Activated T-helper 17 cell treated with anti-CD3 and anti-CD28 coated beads, Interleukin-2, amount 50 U/mL, for 72 hours (primary cell): ENCODE measurements at regions not wholly inside any gene's neighbourhood (a gene's known extent, or its start where the extent isn't known, plus 50 kb on each side); places are given as distances from the start of the nearest gene placed in this dataset.
"Not testable (repeated sequence)": the region's sequence is repeated elsewhere in the genome, so short reads cannot be mapped to it uniquely, and the experiment has no call there.

Experiments
- ATAC-seq: fragments of 150-1000 bp; cut with Tn5 transposase; replicated peaks from 2 replicates; pipeline ENCODE4 v1.10.0; 2021; ENCODE audit warnings: mild to moderate bottlenecking, moderate library complexity
- H3K27ac Mint-ChIP-seq: one replicate; pipeline ENCODE4 v1.8.0; 2022; ENCODE audit warnings: mixed read lengths
- H3K27me3 Mint-ChIP-seq: one replicate; pipeline ENCODE4 v1.8.0; 2022; ENCODE audit warnings: mixed read lengths
- H3K36me3 Mint-ChIP-seq: one replicate; pipeline ENCODE4 v1.8.0; 2022; ENCODE audit warnings: low read depth, mild to moderate bottlenecking, mixed read lengths
- H3K4me1 Mint-ChIP-seq: one replicate; pipeline ENCODE4 v1.8.0; 2022; ENCODE audit warnings: mixed read lengths
- H3K4me3 Mint-ChIP-seq: one replicate; pipeline ENCODE4 v1.8.0; 2022; ENCODE audit warnings: mild to moderate bottlenecking, mixed read lengths
- H3K9me3 Mint-ChIP-seq: one replicate; pipeline ENCODE4 v1.8.0; 2022; ENCODE audit warnings: mixed read lengths

DNA sequence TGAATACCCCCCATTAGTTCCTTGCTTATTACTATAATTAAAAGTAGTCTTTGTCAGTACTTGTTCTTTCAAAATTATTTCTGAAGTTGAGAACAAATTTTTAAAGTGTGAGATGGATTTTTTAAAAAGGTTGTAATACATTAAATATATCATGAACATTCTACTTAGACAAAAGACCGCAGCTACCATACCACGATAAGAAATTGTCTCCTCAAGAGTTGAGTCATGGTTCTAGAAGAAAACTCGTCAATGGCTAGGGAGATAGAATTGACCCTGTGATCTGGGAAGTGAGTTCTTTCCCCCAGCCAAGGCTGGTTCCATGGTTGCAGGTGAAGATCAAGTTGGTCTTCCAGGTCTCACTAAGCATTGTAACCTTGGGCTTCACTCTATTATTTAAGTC, 67.8 kb upstream of the ACYP2 start:
- H3K27ac Mint-ChIP-seq: no peak overlapping the region
- H3K4me3 Mint-ChIP-seq: peak overlapping the region; percentile 7
- H3K4me1 Mint-ChIP-seq: no peaks in the 10 kb centered on the region
- H3K27me3 Mint-ChIP-seq: no peaks in the 10 kb centered on the region
- ATAC-seq: no peak
- H3K9me3 Mint-ChIP-seq: peaks cover 4% of the 10 kb centered on the region
- H3K36me3 Mint-ChIP-seq: peaks cover 6% of the 10 kb centered on the region

DNA sequence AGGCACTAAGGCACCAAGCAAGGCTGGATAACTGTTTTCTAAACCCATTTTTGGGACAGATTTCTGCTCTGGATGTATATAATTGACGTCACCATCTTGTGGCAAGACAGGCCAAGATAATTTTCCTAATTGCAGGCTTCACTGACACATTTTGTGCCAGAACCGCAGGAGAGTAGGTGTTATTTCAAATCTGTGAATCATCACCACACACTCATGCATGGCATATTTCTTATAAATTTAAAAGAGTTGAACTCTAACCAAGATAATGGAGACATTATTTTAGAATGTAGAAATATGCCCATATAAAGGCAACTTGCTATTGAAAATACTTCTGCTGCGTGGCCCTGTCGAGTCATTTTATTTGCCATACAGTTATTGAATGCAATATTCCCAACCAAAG, 68.3 kb upstream of the ACYP2 start:
- no peaks in the 10 kb centered on the region for H3K27me3 Mint-ChIP-seq
- H3K36me3 Mint-ChIP-seq: peaks cover 6% of the 10 kb centered on the region
- H3K4me3 Mint-ChIP-seq: peak overlapping the region; percentile 7
- H3K27ac Mint-ChIP-seq: no peak overlapping the region
- H3K9me3 Mint-ChIP-seq: peaks cover 4% of the 10 kb centered on the region
- no peaks in the 10 kb centered on the region for H3K4me1 Mint-ChIP-seq
- peak; percentile 81 for ATAC-seq

DNA sequence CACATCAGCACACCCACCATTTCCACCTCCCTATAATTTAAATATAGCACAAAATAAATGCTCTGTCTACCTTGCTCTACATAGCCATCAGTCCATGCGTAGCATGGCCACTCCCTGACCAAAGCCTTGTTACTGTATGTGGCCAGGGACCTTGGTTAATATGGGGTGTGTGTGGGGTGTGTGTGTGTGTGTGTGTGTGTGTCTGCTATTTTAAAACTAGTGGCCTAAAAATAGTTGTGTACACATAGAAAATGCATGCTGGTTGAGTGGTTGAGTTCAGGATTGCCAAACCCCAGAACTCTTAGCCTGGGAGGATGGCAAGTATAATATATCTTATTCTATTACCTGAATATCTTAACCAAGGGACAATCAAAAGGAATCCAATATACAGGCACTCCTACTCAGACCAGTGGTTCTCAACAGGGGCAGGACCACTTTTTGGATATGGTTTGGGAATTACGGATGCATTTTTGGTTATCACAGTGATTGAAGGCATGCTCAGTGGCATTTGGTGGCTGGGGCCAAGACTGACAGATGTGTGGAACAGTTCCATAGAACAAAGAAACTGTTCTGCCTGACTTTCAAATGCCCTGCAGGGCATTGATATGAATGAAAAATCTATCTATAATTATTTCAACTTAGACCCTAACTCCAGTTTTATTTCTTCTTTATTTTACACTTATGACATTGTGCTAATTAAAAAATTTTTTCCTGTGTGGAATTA, 72.3 kb upstream of the PSME4 start:
- H3K27me3 Mint-ChIP-seq: no peaks in the 10 kb centered on the region
- H3K4me3 Mint-ChIP-seq: no peak overlapping the region
- no peak for ATAC-seq
- no peaks in the 10 kb centered on the region for H3K36me3 Mint-ChIP-seq
- H3K4me1 Mint-ChIP-seq: peaks cover 4% of the 10 kb centered on the region
- peaks cover 4% of the 10 kb centered on the region for H3K9me3 Mint-ChIP-seq
- H3K27ac Mint-ChIP-seq: no peak overlapping the region

DNA sequence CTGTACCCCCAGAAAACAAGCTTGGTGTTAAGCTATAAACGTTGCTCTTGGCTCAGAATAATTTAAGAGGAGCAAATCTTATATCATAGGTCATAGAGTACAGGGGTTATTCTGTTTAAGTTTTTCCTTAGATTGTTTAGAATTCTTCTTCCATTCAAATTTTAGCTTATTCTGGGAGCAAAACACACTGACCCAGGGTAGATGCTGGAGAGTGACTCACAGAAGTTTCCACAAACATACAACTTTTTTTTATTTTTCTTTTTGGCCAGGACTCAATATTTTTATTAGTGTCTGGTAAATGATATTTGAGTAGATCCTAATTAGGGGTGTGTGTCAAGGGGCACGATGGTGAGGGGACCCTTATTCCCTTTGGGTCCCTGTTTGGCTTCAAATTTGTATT, 71.5 kb upstream of the PSME4 start:
- Mint-ChIP-seq H3K9me3 (peaks cover 4% of the 10 kb centered on the region), H3K27ac (no peak overlapping the region), H3K4me1 (peaks cover 4% of the 10 kb centered on the region), H3K27me3 (no peaks in the 10 kb centered on the region), H3K4me3 (no peak overlapping the region), H3K36me3 (no peaks in the 10 kb centered on the region)
- no peak for ATAC-seq

DNA sequence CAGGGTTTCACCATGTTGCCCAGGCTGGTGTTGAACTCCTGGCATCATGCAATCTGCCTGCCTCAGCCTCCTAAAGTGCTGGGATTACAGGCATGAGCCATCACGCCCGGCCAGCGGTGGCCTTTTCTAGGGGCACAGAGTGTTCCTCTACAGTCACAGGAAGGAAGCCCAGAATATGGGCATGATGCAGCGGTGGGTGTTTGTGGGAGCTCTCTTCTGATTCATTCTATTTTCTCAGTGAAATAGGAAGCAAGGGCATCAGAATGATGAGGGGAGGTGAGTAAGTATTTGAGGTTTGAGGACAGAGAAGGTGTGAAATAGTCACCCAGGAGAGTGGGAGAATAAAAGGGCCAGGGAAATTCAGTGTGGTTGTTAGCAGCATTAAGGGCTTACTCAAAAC, 70.3 kb upstream of the PSME4 start:
- H3K4me3 Mint-ChIP-seq: no peak overlapping the region
- peak; percentile 98 for ATAC-seq
- H3K27ac Mint-ChIP-seq: no peak overlapping the region
- H3K4me1 Mint-ChIP-seq: peaks cover 4% of the 10 kb centered on the region
- H3K27me3 Mint-ChIP-seq: no peaks in the 10 kb centered on the region
- H3K9me3 Mint-ChIP-seq: peaks cover 4% of the 10 kb centered on the region
- no peaks in the 10 kb centered on the region for H3K36me3 Mint-ChIP-seq

DNA sequence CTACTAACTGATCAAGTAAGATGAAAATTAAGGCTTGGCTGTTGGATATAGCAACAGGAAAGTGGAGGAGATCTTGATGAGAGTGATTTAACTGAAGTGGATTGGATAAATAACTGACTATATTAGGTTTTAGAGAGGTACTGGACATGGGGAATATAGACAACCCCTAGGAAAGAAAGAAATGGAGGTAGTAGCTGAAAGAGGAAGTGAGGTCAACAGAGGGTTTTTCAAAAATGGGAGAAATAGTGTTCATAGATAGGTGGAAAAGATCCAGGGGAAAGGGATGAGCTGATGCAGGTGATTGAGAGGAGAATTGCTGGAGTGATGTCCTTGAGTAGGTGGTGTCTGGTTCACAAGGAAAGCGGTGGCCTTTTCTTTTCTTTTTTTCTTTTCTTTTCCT, 69.9 kb upstream of the PSME4 start:
- no peak overlapping the region for H3K4me3 Mint-ChIP-seq
- H3K27ac Mint-ChIP-seq: no peak overlapping the region
- H3K36me3 Mint-ChIP-seq: no peaks in the 10 kb centered on the region
- peaks cover 4% of the 10 kb centered on the region for H3K9me3 Mint-ChIP-seq
- H3K4me1 Mint-ChIP-seq: peaks cover 4% of the 10 kb centered on the region
- H3K27me3 Mint-ChIP-seq: no peaks in the 10 kb centered on the region
- ATAC-seq: no peak

DNA sequence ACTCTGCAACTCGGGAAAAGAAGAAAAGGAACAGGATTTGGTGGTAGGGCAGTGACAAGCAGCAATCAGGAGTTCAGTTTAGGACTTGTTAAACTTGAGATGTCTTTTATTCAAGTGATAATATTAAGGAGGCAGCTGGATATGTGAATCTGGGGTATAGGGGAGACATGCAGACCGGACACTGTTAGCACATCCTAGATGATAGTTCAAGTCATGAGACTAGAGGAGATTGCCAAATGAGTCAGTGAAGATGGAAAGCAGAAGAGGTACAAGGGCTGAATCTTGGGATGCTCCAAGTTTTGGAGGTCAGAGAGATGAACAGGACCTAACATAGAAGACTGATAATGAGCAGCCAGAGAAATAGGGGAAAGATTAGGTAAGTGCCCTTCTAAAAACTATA, 69.5 kb upstream of the PSME4 start:
- H3K27me3 Mint-ChIP-seq: no peaks in the 10 kb centered on the region
- ATAC-seq: no peak
- H3K36me3 Mint-ChIP-seq: no peaks in the 10 kb centered on the region

DNA sequence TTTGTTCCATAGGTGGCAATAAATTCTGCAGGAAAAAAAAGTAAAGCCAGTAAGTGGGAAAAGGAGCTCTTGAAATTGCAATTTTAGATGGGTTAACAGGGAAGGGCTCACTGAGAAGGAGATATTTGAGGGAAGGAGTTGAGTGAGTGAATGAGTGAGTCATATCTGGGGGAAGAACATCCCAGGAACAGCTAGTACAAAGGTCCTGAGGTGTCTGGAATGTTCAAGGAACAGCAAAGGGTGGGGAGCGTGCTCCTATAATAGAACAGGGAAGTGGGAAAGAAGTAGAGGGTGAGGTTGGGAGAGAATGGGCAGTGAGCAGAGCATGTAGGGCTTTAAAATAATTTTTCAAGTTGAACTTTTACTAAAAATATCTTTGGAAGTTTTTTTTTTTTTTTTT, 68.0 kb upstream of the PSME4 start:
- no peak overlapping the region for H3K27ac Mint-ChIP-seq
- no peaks in the 10 kb centered on the region for H3K27me3 Mint-ChIP-seq
- H3K4me1 Mint-ChIP-seq: peaks cover 4% of the 10 kb centered on the region
- ATAC-seq: no peak
- H3K4me3 Mint-ChIP-seq: no peak overlapping the region
- no peaks in the 10 kb centered on the region for H3K9me3 Mint-ChIP-seq
- no peaks in the 10 kb centered on the region for H3K36me3 Mint-ChIP-seq

More for the DNA sequence above, 69.5 kb upstream of the PSME4 start:
- Mint-ChIP-seq H3K4me1 (peaks cover 4% of the 10 kb centered on the region), H3K27ac (no peak overlapping the region), H3K4me3 (no peak overlapping the region), H3K9me3 (peaks cover 3% of the 10 kb centered on the region)

DNA sequence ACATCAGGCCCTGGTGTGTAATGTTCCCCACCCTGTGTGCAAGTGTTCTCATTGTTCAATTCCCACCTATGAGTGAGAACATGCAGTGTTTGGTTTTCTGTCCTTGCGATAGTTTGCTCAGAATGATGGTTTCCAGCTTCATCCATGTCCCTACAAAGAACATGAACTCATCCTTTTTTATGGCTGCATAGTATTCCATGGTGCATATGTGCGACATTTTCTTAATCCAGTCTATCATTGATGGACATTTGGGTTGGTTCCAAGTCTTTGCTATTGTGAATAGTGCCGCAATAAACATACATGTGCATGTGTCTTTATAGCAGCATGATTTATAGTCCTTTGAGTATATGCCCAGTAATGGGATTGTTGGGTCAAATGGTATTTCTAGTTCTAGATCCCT, 60.5 kb upstream of the PSME4 start:
- H3K4me1 Mint-ChIP-seq, ATAC-seq, H3K36me3 Mint-ChIP-seq, H3K4me3 Mint-ChIP-seq, H3K9me3 Mint-ChIP-seq, H3K27ac Mint-ChIP-seq, H3K27me3 Mint-ChIP-seq: not testable (repeated sequence)

DNA sequence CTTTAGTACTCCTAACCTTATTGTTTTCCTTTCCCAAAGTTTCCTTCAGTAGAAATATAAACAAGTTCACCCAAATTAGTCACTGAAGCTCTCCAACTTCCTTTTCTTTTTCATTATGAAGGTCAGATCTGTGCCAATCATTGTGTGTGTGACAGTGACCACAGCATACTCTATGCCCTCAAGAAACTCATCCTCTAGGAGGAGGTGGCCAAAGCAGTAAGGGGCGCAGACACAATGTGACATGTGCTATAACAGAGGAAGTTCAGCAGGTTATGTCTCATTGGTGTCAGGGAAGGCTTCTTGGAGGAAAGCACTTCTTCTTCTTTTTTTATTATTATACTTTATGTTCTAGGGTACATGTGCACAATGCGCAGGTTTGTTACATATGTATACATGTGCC, 60.0 kb upstream of the PSME4 start:
- ATAC-seq: no peak
- Mint-ChIP-seq H3K9me3 (no peaks in the 10 kb centered on the region), H3K4me3 (no peak overlapping the region), H3K27me3 (no peaks in the 10 kb centered on the region), H3K4me1 (peaks cover 5% of the 10 kb centered on the region), H3K27ac (no peak overlapping the region), H3K36me3 (no peaks in the 10 kb centered on the region)

DNA sequence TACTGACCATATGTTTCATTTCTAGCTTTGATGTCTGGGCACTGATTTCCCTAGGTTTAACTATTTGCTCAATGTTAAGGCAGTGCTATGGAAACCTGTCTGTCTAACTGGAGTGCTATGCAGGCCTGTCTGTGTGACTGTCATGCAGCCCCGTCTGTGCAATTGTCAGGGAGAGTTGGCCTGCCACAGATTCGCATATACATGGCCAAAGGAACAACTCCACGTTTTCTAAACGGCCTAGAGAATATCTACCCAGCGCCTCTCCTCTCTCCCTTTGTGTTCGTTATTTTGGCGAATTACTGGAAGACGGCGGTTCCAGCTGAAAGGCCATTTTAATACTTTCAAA, 59.6 kb upstream of the PSME4 start:
- H3K27ac Mint-ChIP-seq: no peak overlapping the region
- no peaks in the 10 kb centered on the region for H3K9me3 Mint-ChIP-seq
- no peak for ATAC-seq
- H3K36me3 Mint-ChIP-seq: no peaks in the 10 kb centered on the region
- no peaks in the 10 kb centered on the region for H3K27me3 Mint-ChIP-seq
- H3K4me3 Mint-ChIP-seq: no peak overlapping the region
- H3K4me1 Mint-ChIP-seq: peaks cover 5% of the 10 kb centered on the region

DNA sequence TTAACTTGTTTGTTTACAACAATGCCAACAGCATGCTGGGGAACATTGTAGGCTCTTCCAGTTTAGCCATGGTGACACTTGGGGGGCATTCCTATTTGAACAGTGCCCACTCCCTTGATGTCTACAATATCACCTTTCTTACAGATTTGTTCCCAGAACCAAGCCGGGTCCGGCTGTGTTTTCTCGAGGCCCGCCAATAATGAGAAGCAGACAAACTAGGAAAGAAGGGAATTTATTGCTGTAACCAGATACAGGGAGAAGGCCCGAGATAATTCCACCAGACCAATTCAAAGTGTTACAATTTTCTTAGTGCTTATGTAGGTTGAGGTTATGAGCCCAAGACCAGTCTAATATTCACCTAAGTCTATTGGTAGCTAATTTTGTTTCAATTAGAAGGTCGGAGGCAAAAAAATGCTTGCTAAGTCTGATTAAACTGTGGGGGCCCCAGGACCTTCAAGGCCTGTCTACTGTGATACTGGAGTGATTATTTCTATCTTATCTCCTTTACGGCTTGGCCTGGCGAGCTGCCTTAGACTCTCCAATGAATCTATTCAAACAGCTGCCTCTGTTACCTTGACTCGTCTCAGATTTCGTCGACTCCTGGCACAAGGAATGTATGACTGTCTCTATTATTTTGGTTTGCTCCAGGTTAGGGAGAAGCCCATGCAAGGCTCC, 59.1 kb upstream of the PSME4 start:
- ATAC-seq: no peak
- H3K36me3 Mint-ChIP-seq: no peaks in the 10 kb centered on the region
- no peaks in the 10 kb centered on the region for H3K27me3 Mint-ChIP-seq
- no peak overlapping the region for H3K27ac Mint-ChIP-seq
- H3K9me3 Mint-ChIP-seq: no peaks in the 10 kb centered on the region
- peaks cover 5% of the 10 kb centered on the region for H3K4me1 Mint-ChIP-seq
- no peak overlapping the region for H3K4me3 Mint-ChIP-seq

DNA sequence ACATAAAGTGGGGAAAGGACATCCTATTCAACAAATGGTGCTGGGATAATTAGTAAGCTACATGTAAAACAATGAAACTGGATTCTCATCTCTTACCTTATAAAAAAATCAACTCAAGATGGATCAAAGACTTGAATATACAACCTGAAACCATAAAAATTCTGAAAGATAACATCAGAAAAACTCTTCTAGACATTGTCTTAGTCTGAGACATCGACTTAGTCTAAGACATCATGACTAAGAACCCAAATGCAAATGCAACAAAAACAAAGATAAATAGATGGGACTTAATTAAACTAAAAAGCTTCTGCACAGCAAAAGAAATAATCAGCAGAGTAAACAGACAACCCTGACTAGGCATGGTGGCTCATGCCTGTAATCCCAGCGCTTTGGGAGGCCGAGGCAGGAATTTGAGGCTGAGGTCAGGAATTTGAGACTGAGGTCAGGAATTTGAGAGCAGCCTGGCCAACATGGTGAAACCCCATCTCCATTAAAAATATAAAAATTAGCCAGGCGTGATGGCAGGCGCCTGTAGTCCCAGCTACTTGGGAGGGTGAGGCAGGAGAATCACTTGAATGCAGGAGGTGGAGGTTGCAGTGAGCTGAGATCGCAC, 54.8 kb upstream of the PSME4 start:
- not testable (repeated sequence) for H3K9me3 Mint-ChIP-seq, ATAC-seq

DNA sequence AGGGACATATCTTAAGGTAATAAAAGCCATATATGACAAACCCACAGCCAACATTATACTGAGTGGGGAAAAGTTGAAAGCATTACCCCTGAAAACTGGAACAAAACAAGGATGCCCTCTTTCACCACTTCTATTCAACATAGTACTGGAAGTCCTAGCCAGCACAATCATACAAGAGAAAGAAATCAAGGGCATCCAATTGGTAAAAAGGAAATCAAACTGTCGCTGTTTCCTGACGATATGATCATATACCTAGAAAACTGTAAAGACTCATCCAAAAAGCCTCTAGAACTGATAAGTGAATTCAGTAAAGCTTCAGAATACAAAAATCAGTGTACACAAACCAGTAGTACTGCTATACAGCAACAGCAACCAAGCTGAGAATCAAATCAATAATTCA, 53.8 kb upstream of the PSME4 start:
- Mint-ChIP-seq H3K27ac (no peak overlapping the region), H3K9me3 (peaks cover 5% of the 10 kb centered on the region), H3K36me3 (no peaks in the 10 kb centered on the region), H3K27me3 (no peaks in the 10 kb centered on the region), H3K4me3 (no peak overlapping the region), H3K4me1 (peaks cover 5% of the 10 kb centered on the region)
- no peak for ATAC-seq

More for the DNA sequence above, 54.8 kb upstream of the PSME4 start:
- H3K4me1 Mint-ChIP-seq, H3K4me3 Mint-ChIP-seq, H3K36me3 Mint-ChIP-seq, H3K27me3 Mint-ChIP-seq, H3K27ac Mint-ChIP-seq: not testable (repeated sequence)

DNA sequence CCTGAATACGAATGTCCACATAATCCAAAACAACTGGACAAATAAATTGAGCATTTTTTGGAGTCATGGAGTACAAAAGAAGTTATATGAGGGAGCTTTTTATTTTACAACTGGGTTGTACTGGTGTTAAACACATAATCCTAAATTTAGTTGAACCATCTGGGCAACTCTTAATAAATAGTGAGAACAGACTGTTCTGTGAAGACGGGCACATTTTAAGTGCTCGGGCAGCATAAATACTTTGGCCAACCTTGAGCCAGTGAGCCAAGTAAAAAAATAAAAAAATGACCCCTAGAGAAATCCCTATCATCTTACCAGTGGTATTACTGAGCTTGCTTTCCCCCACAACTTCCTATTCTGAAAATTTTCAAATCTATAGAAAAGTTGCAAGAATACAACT, 50.9 kb upstream of the PSME4 start:
- H3K4me3 Mint-ChIP-seq: no peak overlapping the region
- H3K27ac Mint-ChIP-seq: no peak overlapping the region
- H3K4me1 Mint-ChIP-seq: no peaks in the 10 kb centered on the region
- no peaks in the 10 kb centered on the region for H3K27me3 Mint-ChIP-seq
- H3K9me3 Mint-ChIP-seq: peaks cover 5% of the 10 kb centered on the region
- no peak for ATAC-seq
- H3K36me3 Mint-ChIP-seq: no peaks in the 10 kb centered on the region
